Endothelial cell (in vitro differentiated cells): ENCODE measurements at regions not wholly inside any gene's neighbourhood (a gene's known extent, or its start where the extent isn't known, plus 50 kb on each side); places are given as distances from the start of the nearest gene placed in this dataset.

ENCODE experiments used
- DNase-seq: peaks from one replicate; pipeline ENCODE4 v3.0.0; 2021; ENCODE audit warnings: low spot score
- H3K27ac Mint-ChIP-seq: one replicate; pipeline ENCODE4 v1.8.0; 2021; ENCODE audit warnings: mixed read lengths, inconsistent platforms; ENCODE audit not compliant: unreplicated experiment
- H3K27me3 Mint-ChIP-seq: one replicate; pipeline ENCODE4 v1.8.0; 2021; ENCODE audit warnings: mild to moderate bottlenecking, moderate library complexity, mixed read lengths, inconsistent platforms; ENCODE audit not compliant: unreplicated experiment
- H3K36me3 Mint-ChIP-seq: one replicate; pipeline ENCODE4 v1.8.0; 2021; ENCODE audit warnings: mild to moderate bottlenecking, low read depth, mixed read lengths, inconsistent platforms; ENCODE audit not compliant: unreplicated experiment
- H3K4me1 Mint-ChIP-seq: one replicate; pipeline ENCODE4 v1.8.0; 2021; ENCODE audit warnings: mild to moderate bottlenecking, mixed read lengths, inconsistent platforms; ENCODE audit not compliant: unreplicated experiment
- H3K4me3 Mint-ChIP-seq: one replicate; pipeline ENCODE4 v1.8.0; 2021; ENCODE audit warnings: mild to moderate bottlenecking, mixed read lengths, inconsistent platforms; ENCODE audit not compliant: unreplicated experiment
- H3K9me3 Mint-ChIP-seq: one replicate; pipeline ENCODE4 v1.8.0; 2021; ENCODE audit warnings: mixed read lengths, inconsistent platforms; ENCODE audit not compliant: unreplicated experiment
- CTCF ChIP-seq: fragments of 200-600 bp; sonication (generic); IDR thresholded peaks from one replicate; pipeline ENCODE4 v1.5.0; 2021; ENCODE audit warnings: antibody characterized with exemption; ENCODE audit not compliant: unreplicated experiment

- no peak for TF ChIP-seq CTCF
- no peak for DNase-seq
- Mint-ChIP-seq H3K36me3 (no peaks in the 10 kb centered on the region), H3K4me3 (no peak overlapping the region), H3K27me3 (peaks cover 4% of the 10 kb centered on the region), H3K9me3 (no peaks in the 10 kb centered on the region), H3K4me1 (no peaks in the 10 kb centered on the region), H3K27ac (no peak overlapping the region)
Observed at GRCh38 chr5:6029811-6030271, 348.5 kb downstream of the MED10 start.

GRCh38 chr5:6026766-6027406, 351.5 kb downstream of the MED10 start:
- Mint-ChIP-seq H3K4me3 (no peak overlapping the region), H3K27ac (no peak overlapping the region), H3K27me3 (peaks cover 4% of the 10 kb centered on the region), H3K36me3 (no peaks in the 10 kb centered on the region), H3K4me1 (no peaks in the 10 kb centered on the region), H3K9me3 (no peaks in the 10 kb centered on the region)
- no peak for TF ChIP-seq CTCF
- no peak for DNase-seq

GRCh38 chr5:6019612-6020011, 358.7 kb downstream of the MED10 start:
- peaks cover 4% of the 10 kb centered on the region for H3K4me1 Mint-ChIP-seq
- no peak overlapping the region for H3K4me3 Mint-ChIP-seq
- no peak for TF ChIP-seq CTCF
- no peaks in the 10 kb centered on the region for H3K9me3 Mint-ChIP-seq
- H3K36me3 Mint-ChIP-seq, result no peaks in the 10 kb centered on the region
- no peak overlapping the region for H3K27ac Mint-ChIP-seq
- no peak for DNase-seq
- no peaks in the 10 kb centered on the region for H3K27me3 Mint-ChIP-seq

- Mint-ChIP-seq H3K4me1 (peaks cover 2% of the 10 kb centered on the region), H3K27ac (no peak overlapping the region), H3K4me3 (no peak overlapping the region), H3K27me3 (no peaks in the 10 kb centered on the region), H3K36me3 (no peaks in the 10 kb centered on the region), H3K9me3 (no peaks in the 10 kb centered on the region)
- no peak for DNase-seq
- no peak for TF ChIP-seq CTCF
Observed at GRCh38 chr5:6013506-6013905, 364.8 kb downstream of the MED10 start.

DNA sequence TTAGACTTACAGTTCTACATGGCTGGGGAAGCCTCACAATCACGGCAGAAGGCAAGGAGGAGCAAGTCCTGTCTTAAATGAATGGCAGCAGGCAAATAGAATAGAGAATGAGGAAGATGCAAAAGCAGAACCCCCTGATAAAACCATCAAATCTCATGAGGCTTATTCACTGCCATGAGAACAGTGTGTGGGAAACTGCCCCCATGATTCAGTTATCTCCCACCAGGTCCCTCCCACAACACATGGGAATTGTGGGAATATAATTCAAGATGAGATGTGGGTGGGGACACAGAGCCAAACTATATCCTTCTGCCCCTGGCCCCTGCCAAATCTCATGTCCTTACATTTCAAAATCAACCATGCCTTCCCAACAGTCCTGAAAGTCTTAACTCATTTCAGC, 367.1 kb downstream of the MED10 start:
- no peak for DNase-seq
- H3K4me1 Mint-ChIP-seq, result no peaks in the 10 kb centered on the region
- no peaks in the 10 kb centered on the region for H3K27me3 Mint-ChIP-seq
- TF ChIP-seq CTCF, result no peak
- no peak overlapping the region for H3K4me3 Mint-ChIP-seq
- H3K9me3 Mint-ChIP-seq, result no peaks in the 10 kb centered on the region
- no peaks in the 10 kb centered on the region for H3K36me3 Mint-ChIP-seq
- H3K27ac Mint-ChIP-seq, result no peak overlapping the region
